Spleen (tissue), 7 donors: ENCODE measurements at regions not wholly inside any gene's neighbourhood (a gene's known extent, or its start where the extent isn't known, plus 50 kb on each side); places are given as distances from the start of the nearest gene placed in this dataset.

ENCODE experiments used
- CTCF ChIP-seq, 11 experiments: fragments of 200-600 bp in 7 of 11; fragments of 450-650 bp in 4 of 11; sonication (generic) in 4 of 11; IDR thresholded peaks in 8 of 11; conservative IDR thresholded peaks in 3 of 11; 1 replicate in 7 of 11; 2 replicates in 4 of 11; pipeline versions ENCODE4 v1.4.0 to v1.8.0; 2016 to 2021; ENCODE audit warnings: antibody characterized with exemption in 11 of 11, inconsistent platforms in 4 of 11, mild to moderate bottlenecking in 1 of 11
- POLR2A ChIP-seq, 3 donors: fragments of 450-650 bp; IDR thresholded peaks; one replicate each; pipeline ENCODE4 v1.5.1; 2017; ENCODE audit warnings: antibody characterized with exemption in 3 of 3, mild to moderate bottlenecking in 1 of 3
- donor health status: DM: no; HTN: no; CAD: no; lungs with moderate emphysema.
- donor health status: DM: no; HTN: no; CAD: no.
- donor health status: DM: no; HTN: no; CAD: no.

GRCh38 chr18:68499141-68499540 is 215.8 kb downstream of the TMX3 start:
- no peak for TF ChIP-seq CTCF (IDR thresholded peaks at IDR 0.05 in 8 of 11, conservative IDR thresholded peaks at IDR 0.05 in 3 of 11)
- no peak for TF ChIP-seq POLR2A (IDR thresholded peaks at IDR 0.05)
